Glutamatergic neuron (in vitro differentiated cells): ENCODE measurements at regions not wholly inside any gene's neighbourhood (a gene's known extent, or its start where the extent isn't known, plus 50 kb on each side); places are given as distances from the start of the nearest gene placed in this dataset.

Experiments used
- DNase-seq: peaks from one replicate; pipeline ENCODE4 v3.0.0; 2022
- H3K27ac Mint-ChIP-seq: one replicate; pipeline ENCODE4 v1.8.0; 2020; ENCODE audit warnings: mild to moderate bottlenecking, mixed read lengths, inconsistent platforms; ENCODE audit not compliant: unreplicated experiment
- H3K27me3 Mint-ChIP-seq: one replicate; pipeline ENCODE4 v1.8.0; 2020; ENCODE audit warnings: mild to moderate bottlenecking, moderate library complexity, mixed read lengths, inconsistent platforms; ENCODE audit not compliant: unreplicated experiment
- H3K36me3 Mint-ChIP-seq: one replicate; pipeline ENCODE4 v1.8.0; 2020; ENCODE audit warnings: mild to moderate bottlenecking, mixed read lengths, inconsistent platforms; ENCODE audit not compliant: unreplicated experiment
- H3K4me1 Mint-ChIP-seq: one replicate; pipeline ENCODE4 v1.8.0; 2020; ENCODE audit warnings: mild to moderate bottlenecking, low read depth, mixed read lengths, inconsistent platforms; ENCODE audit not compliant: unreplicated experiment
- H3K4me3 Mint-ChIP-seq: one replicate; pipeline ENCODE4 v1.8.0; 2020; ENCODE audit warnings: mild to moderate bottlenecking, mixed read lengths, inconsistent platforms; ENCODE audit not compliant: unreplicated experiment
- H3K9me3 Mint-ChIP-seq: one replicate; pipeline ENCODE4 v1.8.0; 2020; ENCODE audit warnings: mild to moderate bottlenecking, moderate library complexity, mixed read lengths, inconsistent platforms; ENCODE audit not compliant: unreplicated experiment
- CTCF ChIP-seq: fragments of 200-600 bp; sonication (generic); IDR thresholded peaks from one replicate; pipeline ENCODE4 v1.5.0; 2021; ENCODE audit not compliant: partially characterized antibody, unreplicated experiment

GRCh38 chr5:164860896-164861295 is 1355.5 kb downstream of the MAT2B start:
- no peak overlapping the region for H3K27ac Mint-ChIP-seq
- H3K36me3 Mint-ChIP-seq, result no peaks in the 10 kb centered on the region
- no peak for TF ChIP-seq CTCF

GRCh38 chr5:164861610-164862009 is 1356.2 kb downstream of the MAT2B start:
- H3K36me3 Mint-ChIP-seq, result no peaks in the 10 kb centered on the region
- peaks cover 4% of the 10 kb centered on the region for H3K4me1 Mint-ChIP-seq
- no peak for TF ChIP-seq CTCF
- H3K9me3 Mint-ChIP-seq, result no peaks in the 10 kb centered on the region
- no peaks in the 10 kb centered on the region for H3K27me3 Mint-ChIP-seq
- H3K4me3 Mint-ChIP-seq, result no peak overlapping the region
- DNase-seq, result no peak
- no peak overlapping the region for H3K27ac Mint-ChIP-seq

More at GRCh38 chr5:164860896-164861295, 1355.5 kb downstream of the MAT2B start:
- Mint-ChIP-seq H3K9me3 (no peaks in the 10 kb centered on the region), H3K4me3 (no peak overlapping the region), H3K4me1 (peaks cover 4% of the 10 kb centered on the region), H3K27me3 (no peaks in the 10 kb centered on the region)
- DNase-seq, result no peak

GRCh38 chr5:164868761-164869160 is 1363.3 kb downstream of the MAT2B start:
- no peak overlapping the region for H3K4me3 Mint-ChIP-seq
- no peaks in the 10 kb centered on the region for H3K27me3 Mint-ChIP-seq
- no peak for DNase-seq
- no peak overlapping the region for H3K27ac Mint-ChIP-seq
- H3K9me3 Mint-ChIP-seq, result peaks cover 1% of the 10 kb centered on the region
- H3K36me3 Mint-ChIP-seq, result no peaks in the 10 kb centered on the region
- no peaks in the 10 kb centered on the region for H3K4me1 Mint-ChIP-seq
- no peak for TF ChIP-seq CTCF

GRCh38 chr5:164869325-164869724 is 1363.9 kb downstream of the MAT2B start:
- Mint-ChIP-seq H3K27me3 (no peaks in the 10 kb centered on the region), H3K4me1 (no peaks in the 10 kb centered on the region), H3K9me3 (peaks cover 1% of the 10 kb centered on the region), H3K4me3 (no peak overlapping the region), H3K27ac (no peak overlapping the region), H3K36me3 (no peaks in the 10 kb centered on the region)
- DNase-seq, result no peak
- no peak for TF ChIP-seq CTCF

- Mint-ChIP-seq H3K27me3 (no peaks in the 10 kb centered on the region), H3K4me3 (no peak overlapping the region), H3K4me1 (no peaks in the 10 kb centered on the region), H3K36me3 (peaks cover 14% of the 10 kb centered on the region), H3K9me3 (peaks cover 8% of the 10 kb centered on the region), H3K27ac (no peak overlapping the region)
- TF ChIP-seq CTCF, result no peak
- no peak for DNase-seq
Measured at GRCh38 chr5:164876793-164877192, 1371.4 kb downstream of the MAT2B start.
